Adrenal gland (tissue), 9 donors: ENCODE measurements at regions not wholly inside any gene's neighbourhood (a gene's known extent, or its start where the extent isn't known, plus 50 kb on each side); places are given as distances from the start of the nearest gene placed in this dataset.

Source experiments
- DNase-seq, 7 donors: peaks; one replicate each; pipeline ENCODE4 v3.0.0-alpha.2; 2019 to 2020
- H3K27ac ChIP-seq, 5 donors: fragments of 200-600 bp; sonication (generic) in 4 of 5; 1 replicate in 3 of 5; 2 replicates in 2 of 5; pipeline versions ENCODE4 v1.5.1 to v1.8.0; 2016 to 2020; ENCODE audit warnings: mild to moderate bottlenecking in 1 of 5
- H3K27me3 ChIP-seq: fragments of 200-600 bp; 2 replicates; pipeline ENCODE4 v1.8.0; 2021
- H3K36me3 ChIP-seq, 2 donors: fragments of 200-600 bp; replicated peaks in 1 of 2; 1 replicate in 1 of 2; 2 replicates in 1 of 2; pipeline versions ENCODE4 v1.5.1 to v1.8.0; 2018 to 2022
- H3K4me1 ChIP-seq, 2 donors: fragments of 200-600 bp; replicated peaks in 1 of 2; 1 replicate in 1 of 2; 2 replicates in 1 of 2; pipeline versions ENCODE4 v1.5.1 to v1.8.0; 2018 to 2021
- H3K4me3 ChIP-seq, 4 donors: fragments of 200-600 bp; sonication (generic) in 3 of 4; one replicate each; pipeline ENCODE4 v1.5.1; 2016 to 2018
- H3K9me3 ChIP-seq, 3 donors: fragments of 200-600 bp; sonication (generic) in 1 of 3; replicated peaks in 1 of 3; 1 replicate in 2 of 3; 2 replicates in 1 of 3; pipeline versions ENCODE4 v1.5.1 to v1.8.0; 2016 to 2021
- CTCF ChIP-seq, 6 experiments: fragments of 450-650 bp in 4 of 6; fragments of 200-600 bp in 2 of 6; sonication (generic) in 1 of 6; IDR thresholded peaks; 1 replicate in 5 of 6; 2 replicates in 1 of 6; pipeline versions ENCODE4 v1.5.1 to v1.8.0; 2016 to 2021; ENCODE audit warnings: antibody characterized with exemption in 6 of 6, mild to moderate bottlenecking in 2 of 6, moderate library complexity in 1 of 6
- POLR2A ChIP-seq, 2 donors: fragments of 450-650 bp; IDR thresholded peaks; one replicate each; pipeline ENCODE4 v1.6.1; 2017; ENCODE audit warnings: antibody characterized with exemption in 2 of 2, mild to moderate bottlenecking in 2 of 2, moderate library complexity in 1 of 2
- WGBS, 4 donors: extraction: QIAGEN DNeasy Blood & Tissue Kit in 2 of 4; methylation state at CpG; one replicate each; pipeline versions ENCODE4 v1.1.5 to v1.1.7; 2013 to 2017; 5-methylcytosine and 5-hydroxymethylcytosine counted together
- intact Hi-C, 2 donors: fragments of 100-400 bp; cut with DNase I; formaldehyde crosslinking; loops; one replicate each; pipeline versions ENCODE4 v1.14.1 to v1.15.0; 2022 to 2023
- donor health status: healthy with polysubstance abuse.
- donor health status: Bipolar disorder and iron deficiency.
- donor health status: DM: yes; HTN: yes; CAD: no.
- donor health status: DM: no; HTN: no; CAD: no.
- donor health status: DM: no; HTN: no; CAD: no.

GRCh38 chr3:72199530-72199929 is 414.6 kb upstream of the PROK2 start:
- H3K27ac ChIP-seq: no peak overlapping the region
- no peak for DNase-seq
- TF ChIP-seq POLR2A (IDR thresholded peaks at IDR 0.05): no peak
- TF ChIP-seq CTCF (IDR thresholded peaks at IDR 0.05): no peak
- intact Hi-C loops: no loop called here
- H3K36me3 ChIP-seq: no peaks in the 10 kb centered on the region
- H3K9me3 ChIP-seq: no peaks in the 10 kb centered on the region
- no peaks in the 10 kb centered on the region for H3K27me3 ChIP-seq
- H3K4me3 ChIP-seq: no peak overlapping the region
- no peaks in the 10 kb centered on the region for H3K4me1 ChIP-seq
- 78 to 93% (median 84%) methylated on average over 3 of the region's 3 CpGs for WGBS, 4 donors

DNA sequence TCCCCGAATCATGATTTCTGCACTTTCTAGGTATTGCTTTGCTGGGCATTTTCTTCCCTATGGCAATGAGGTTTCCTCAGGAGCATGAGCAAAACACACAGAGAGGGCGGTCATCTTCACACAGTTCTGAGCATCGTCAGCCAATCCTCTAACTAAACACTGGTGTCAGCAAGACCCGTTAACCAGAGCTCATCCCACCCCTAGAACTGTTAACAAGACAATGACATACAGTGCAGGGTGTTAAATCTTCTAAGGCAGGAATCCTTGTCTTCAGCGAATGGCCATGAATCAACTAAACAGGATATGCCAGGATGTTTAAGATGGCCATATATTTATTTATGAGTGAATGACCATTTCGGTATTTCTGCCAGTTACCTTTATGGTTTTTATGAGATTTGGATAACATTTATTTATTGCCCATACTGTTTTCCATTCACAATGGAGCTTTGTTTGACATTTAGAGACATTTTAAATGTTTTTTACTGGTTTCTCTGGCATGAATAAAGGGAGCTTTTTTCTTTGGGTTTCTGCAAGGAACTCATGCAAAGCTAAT is 411.5 kb upstream of the PROK2 start:
- WGBS, 4 donors: 81 to 93% (median 87%) methylated on average over 6 of the region's 6 CpGs

DNA sequence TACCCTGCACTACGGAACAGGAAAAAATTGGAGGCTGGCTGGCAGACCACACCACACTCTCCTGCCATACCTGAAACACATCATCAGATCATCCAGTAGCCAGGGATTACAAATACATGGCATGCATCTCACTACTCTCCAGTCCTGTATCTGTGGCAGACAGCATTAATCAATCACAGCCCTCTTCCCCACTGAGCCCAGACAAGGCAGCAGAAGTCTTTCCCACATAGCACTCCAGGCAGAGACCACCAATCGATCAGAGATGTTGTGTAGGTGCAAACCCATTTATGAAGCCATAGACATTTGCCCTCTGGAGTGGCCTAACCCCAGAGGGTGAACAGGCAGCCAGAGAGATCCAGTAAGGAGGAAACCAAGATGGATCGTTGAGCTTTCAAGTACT is 410.9 kb upstream of the PROK2 start:
- no peak for DNase-seq
- Histone ChIP-seq H3K4me3 (no peak overlapping the region), H3K27ac (no peak overlapping the region), H3K36me3 (no peaks in the 10 kb centered on the region), H3K4me1 (no peaks in the 10 kb centered on the region), H3K27me3 (no peaks in the 10 kb centered on the region), H3K9me3 (no peaks in the 10 kb centered on the region)
- WGBS, 4 donors: 85 to 100% (median 92%) methylated on average over 3 of the region's 3 CpGs
- intact Hi-C loops: no loop called here
- TF ChIP-seq CTCF (IDR thresholded peaks at IDR 0.05): no peak
- no peak for TF ChIP-seq POLR2A (IDR thresholded peaks at IDR 0.05)

More for the DNA sequence above, 411.5 kb upstream of the PROK2 start:
- H3K9me3 ChIP-seq: no peaks in the 10 kb centered on the region
- H3K36me3 ChIP-seq: no peaks in the 10 kb centered on the region
- H3K27me3 ChIP-seq: no peaks in the 10 kb centered on the region
- intact Hi-C loops: no loop called here
- DNase-seq: no peak
- no peak overlapping the region for H3K27ac ChIP-seq
- no peak for TF ChIP-seq POLR2A (IDR thresholded peaks at IDR 0.05)
- TF ChIP-seq CTCF (IDR thresholded peaks at IDR 0.05): no peak
- no peaks in the 10 kb centered on the region for H3K4me1 ChIP-seq
- H3K4me3 ChIP-seq: no peak overlapping the region

GRCh38 chr3:72194458-72194857 is 409.5 kb upstream of the PROK2 start:
- Histone ChIP-seq H3K27me3 (no peaks in the 10 kb centered on the region), H3K4me3 (no peak overlapping the region), H3K36me3 (no peaks in the 10 kb centered on the region), H3K27ac (no peak overlapping the region), H3K9me3 (no peaks in the 10 kb centered on the region), H3K4me1 (no peaks in the 10 kb centered on the region)
- TF ChIP-seq CTCF (IDR thresholded peaks at IDR 0.05) (no peak), POLR2A (IDR thresholded peaks at IDR 0.05) (no peak)
- WGBS, 4 donors: 74 to 86% (median 78%) methylated on average over 6 of the region's 6 CpGs
- DNase-seq: no peak
- intact Hi-C loops: no loop called here
